ENCODE measurements at regions not wholly inside any gene's neighbourhood (a gene's known extent, or its start where the extent isn't known, plus 50 kb on each side); places are given as distances from the start of the nearest gene placed in this dataset.
A peak's percentile ranks its signal among the peaks of the same experiment; 100 is the strongest.
"Not testable (repeated sequence)": the region's sequence is repeated elsewhere in the genome, so short reads cannot be mapped to it uniquely, and the experiment has no call there.

DNA sequence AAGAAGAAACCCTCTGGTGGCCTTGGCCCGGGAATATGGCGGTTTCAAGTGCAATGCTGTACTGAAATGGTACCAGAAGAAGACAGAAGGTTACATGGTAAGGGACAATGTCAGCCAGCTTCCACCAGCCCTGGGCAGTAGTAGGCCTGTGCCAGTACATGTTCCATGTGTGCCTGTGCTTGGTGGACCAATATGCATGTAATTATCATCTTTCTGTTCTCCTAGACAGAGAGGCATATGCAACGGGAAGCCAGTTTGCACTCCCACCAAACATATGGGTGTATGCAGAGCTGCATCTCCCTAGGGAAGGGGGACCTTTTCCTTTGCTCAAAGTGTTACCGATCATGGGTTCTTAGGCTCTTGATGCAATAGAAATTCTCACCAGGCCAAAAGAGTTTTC, 80.9 kb upstream of the ADORA2B start:
- not testable (repeated sequence) for DNase-seq

DNA sequence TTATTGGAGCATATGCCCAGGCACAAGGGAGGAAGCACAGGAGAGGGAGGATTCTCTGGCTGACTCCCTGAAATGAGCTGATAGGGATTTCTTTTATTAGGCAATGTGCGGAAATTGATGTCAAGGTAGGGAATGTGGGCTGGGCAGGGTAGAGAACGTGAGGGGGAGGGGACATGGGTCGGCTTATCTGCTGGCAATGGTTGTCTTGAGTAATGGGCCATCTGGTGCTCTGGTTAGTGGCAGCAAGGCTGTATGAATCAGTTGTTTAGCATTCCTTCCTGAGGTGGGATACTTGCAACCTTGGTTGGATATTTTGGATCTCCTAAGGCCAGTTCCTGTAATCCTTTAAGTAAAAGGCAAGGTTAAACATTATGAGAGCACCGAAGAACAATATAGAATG, 80.5 kb upstream of the ADORA2B start:
- not testable (repeated sequence) for DNase-seq

DNA sequence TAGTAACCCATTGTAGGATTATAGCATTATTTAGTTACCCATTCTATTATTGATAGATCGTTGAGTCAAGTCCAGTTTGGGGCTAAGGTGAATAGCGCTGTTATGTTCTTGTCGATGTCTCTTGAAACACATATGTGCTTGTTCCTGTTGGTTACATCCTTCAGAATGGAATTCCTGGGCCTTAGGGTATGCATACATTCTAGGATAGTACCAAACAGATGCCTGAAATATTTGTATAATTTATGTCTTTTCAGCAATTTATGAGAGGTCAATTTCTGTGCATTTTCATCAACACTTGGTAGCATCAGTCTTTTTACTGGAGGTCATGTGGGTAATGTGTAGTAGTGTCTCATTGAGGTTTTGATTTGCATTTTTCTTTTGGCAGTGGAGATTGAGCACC, 78.9 kb upstream of the ADORA2B start:
- DNase-seq: not testable (repeated sequence)

DNA sequence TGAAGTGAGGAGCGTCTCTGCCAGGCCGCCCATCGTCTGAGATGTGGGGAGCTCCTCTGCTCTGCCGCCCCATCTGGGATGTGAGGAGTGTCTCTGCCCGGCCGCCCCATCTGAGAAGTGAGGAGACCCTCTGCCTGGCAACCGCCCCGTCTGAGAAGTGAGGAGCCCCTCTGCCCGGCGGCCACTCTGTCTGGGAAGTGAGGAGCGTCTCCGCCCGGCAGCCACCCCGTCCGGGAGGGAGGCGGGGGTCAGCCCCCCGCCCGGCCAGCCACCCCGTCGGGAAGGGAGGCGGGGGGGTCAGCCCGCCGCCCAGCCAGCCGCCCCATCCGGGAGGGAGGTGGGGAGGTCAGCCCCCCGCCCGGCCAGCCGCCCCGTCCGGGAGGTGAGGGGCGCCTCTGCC, 77.6 kb upstream of the ADORA2B start:
- DNase-seq: not testable (repeated sequence)

DNA sequence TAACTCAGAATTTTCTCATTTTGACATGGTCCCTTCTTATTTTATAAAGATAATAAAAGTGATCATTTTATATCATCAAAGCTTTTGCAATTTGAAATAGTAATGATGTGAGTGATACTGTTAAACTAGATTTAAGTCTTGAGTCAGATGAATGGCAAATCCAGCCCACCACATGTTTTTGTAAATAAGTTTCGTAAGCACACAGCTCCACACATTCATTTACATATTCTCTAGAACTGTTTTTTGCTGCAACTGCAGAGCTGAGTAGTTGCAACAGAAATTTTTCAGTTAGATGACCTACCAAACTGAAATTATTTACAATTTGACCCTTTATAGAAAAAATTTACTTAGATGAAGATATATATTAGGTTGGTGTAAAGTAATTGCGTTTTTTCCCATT, 75.1 kb upstream of the ADORA2B start:
- DNase-seq: not testable (repeated sequence)

DNA sequence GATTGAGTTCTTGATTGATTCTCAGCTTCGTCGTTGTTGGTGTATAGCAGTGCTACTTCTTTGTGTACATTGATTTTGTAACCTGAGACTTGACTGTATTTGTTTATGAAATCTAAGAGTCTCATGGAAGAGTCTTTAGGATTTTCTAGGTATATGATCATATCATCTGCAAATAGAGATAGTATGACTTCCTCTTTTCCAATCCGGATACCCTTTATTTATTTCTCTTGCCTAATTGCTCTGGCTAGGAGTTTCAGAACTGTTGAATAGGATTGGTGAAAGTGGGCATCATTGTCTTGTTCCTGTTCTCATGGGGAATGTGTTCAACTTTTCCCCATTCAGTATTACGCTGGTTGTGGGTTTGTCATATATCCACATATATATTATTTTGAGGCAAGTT, 72.3 kb upstream of the ADORA2B start:
- not testable (repeated sequence) for DNase-seq

DNA sequence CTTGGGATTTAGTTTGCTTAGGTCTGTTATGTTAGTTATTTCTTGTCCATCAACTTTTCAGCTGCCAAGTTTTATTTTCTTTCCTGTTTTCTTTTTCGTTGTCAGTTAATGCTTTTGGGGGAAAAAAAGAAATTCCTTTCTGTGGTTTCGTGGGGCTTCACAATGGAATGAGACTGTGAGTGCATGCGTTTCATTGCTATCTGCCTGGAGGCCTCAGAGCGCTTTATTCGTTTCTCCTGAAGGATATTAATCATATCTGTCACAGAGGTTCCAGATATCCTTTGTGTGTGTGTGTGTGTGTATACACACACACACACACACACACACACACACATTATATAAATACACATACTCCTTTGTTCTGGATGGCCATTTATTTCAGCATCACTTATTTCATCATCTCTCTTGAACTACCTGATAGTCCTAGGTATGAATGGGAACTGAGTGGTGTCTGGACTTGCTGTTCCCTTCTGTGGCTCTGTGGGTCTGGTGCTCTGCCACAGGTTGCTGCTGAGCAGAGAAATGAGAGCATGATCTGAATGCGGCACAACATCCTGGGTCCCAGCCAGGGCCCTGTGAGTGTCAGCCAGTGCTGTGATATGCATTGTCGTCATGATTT, 66.9 kb upstream of the ADORA2B start:
- DNase-seq: not testable (repeated sequence)

DNA sequence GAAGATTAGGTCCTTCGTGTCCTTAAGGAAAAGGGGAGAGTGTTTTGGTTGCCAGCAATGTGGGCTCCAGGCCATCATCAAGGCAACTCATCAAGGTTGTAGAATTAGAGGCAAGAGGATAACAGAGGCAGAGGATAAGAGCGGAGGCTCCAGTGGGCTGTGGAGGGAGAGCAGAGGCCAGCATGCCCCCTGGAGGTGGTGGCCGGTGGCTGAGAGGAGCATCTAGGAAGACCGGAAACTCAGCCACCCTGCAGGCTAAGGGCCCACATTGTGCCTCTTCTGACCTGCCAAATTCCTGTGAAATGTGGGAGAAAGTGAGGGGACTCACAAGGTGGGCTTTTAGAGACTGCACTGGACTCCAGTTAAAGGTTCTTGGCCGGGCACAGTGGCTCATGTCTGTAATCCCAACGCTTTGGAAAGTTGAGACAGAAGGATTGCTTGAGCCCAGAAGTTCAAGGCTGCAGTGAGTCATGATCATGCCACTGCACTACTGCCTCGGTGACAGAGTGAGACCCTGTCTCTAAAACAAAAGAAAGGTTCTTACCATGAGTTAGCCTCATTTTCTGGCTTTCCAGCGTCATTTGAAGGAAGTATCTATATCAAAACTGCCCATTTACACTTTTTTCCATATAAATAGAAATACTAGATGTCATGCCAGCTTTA, 62.7 kb upstream of the ADORA2B start:
- no peak for DNase-seq

DNA sequence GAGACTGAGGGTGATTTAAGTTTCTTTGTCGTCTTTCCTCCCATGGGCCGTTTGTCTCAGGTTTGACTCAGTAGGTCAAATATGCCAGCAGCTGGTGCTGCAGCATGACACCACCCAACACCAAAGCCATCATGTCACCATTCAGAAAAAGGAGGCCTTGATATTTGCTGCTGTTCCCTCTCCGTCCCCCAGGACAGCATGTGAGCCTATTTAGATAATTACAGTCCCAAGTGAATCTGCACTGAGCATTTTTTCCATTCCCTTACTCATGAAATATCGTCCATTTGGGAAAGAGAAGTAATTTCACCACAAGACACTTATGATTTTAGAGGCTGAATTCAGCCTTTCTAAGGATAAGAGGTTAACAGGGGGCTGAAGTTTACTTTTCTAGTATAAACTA, 62.2 kb upstream of the ADORA2B start:
- no peak for DNase-seq

DNA sequence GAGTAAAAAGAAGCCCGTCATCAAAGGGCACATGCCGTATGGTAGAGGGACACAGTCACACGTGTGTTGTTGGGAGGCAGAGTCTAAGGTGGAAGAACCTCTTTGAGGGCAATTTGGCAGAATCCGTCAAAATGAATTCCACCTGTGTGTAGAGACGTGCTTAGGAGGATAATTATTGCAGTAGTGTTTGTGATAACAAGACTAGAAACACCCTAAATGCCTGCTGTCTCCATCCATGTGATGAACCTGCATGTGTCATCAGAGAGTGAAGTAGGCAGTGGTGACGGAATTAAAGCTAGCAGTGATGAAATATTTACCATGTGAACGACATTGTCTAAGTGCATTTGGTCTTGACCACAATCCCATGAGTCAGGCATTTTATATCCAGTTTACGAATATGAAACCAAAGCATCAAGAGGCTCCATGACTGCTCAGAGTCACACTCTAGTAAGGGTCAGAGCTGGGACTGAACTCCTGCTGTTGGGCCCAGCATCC, 61.3 kb upstream of the ADORA2B start:
- no peak for DNase-seq

DNA sequence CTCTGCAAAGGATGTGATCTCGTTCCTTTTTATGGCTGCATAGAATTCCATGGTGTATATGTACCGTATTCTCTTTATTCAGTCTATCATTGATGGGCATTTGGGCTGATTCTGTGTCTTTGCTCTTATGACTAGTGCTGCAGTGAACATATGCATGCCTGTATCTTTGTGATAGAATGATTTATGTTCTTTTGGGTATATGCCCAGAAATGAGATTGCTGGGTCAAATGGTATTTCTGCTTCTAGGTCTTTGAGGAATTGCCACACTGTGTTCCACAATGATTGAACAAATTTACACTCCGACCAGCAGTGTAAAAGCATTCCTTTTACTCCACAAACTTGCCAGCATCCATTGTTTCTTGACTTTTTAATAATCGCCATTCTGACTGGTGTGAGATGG, 60.2 kb upstream of the ADORA2B start:
- DNase-seq: no peak

DNA sequence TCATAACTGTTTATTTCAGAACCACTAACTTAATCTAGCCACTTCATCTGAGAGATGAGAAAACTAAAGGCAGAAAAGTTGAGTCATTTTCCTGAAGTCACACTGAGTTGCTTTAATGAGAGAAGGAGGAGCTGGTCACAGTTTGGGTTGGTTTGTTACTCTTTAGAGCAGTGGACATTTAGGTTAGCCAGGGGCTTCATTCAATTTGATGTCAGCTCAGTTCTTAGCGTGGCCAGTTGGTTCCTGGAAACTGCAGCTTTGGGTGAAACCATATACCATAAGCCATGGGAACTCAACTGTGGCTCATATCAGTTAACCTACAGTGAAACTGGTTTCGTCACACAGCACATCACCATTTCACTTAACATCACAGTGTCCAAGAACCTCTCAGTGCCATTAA, 59.2 kb upstream of the ADORA2B start:
- no peak for DNase-seq

DNA sequence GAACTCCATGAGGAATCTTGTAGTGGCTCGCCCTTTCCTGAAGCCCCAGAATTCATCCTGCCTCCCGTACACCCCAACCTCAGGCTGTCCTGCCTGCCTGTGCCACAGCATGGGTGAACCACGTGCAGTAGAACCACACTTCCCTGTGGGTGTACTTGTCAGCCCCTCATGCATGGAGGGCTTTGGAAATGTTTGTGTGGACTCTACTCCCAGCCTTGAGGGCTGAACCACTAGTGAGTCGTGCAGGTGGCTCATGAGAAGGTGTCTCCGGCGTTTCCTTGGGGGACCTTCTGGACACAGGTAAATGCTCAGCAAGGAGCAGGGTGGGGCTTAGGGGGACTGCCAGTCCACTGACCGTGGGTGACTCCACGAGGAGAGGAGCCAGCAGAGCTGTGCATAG, 58.7 kb upstream of the ADORA2B start:
- DNase-seq: no peak

DNA sequence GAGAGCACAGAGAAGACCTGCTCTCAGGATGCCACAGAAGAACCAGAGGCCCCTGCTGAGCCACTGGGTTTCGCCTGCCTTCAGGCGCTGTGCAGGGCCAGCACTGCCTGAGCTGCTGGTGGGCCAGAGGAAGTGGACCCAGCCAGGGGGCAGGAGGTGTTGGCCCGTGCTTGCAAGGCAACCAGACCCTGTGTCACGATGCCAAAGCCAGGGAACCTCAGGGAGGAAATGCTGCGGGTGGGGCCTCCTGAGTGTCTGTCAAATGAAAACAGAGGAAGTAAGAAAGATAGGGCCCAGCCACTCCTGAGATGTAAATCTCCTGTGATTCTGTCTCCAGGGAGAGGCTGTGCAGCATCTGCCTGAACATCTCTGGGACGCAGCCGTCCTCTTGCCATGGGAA, 58.1 kb upstream of the ADORA2B start:
- DNase-seq: peak in 1 of 4 experiments; percentile 2

DNA sequence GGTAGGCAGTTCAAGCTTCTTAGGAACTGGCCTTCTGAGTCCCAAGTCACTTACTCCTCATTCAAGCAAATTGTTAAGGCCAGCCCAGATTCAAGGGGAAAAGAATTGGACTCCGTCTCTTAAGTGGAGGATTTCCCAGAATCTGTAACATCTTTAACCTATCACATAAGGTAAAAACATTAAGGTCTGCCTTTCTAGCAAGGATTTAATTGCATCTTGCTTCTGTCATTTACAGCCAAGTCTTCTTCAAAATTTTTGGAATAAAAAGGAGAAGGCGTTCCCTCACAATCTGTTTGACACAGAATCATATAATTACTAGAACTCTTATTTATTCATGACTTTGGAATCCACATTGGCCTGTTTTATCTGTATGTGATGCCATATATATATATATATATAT, 56.5 kb upstream of the ADORA2B start:
- no peak for DNase-seq

DNA sequence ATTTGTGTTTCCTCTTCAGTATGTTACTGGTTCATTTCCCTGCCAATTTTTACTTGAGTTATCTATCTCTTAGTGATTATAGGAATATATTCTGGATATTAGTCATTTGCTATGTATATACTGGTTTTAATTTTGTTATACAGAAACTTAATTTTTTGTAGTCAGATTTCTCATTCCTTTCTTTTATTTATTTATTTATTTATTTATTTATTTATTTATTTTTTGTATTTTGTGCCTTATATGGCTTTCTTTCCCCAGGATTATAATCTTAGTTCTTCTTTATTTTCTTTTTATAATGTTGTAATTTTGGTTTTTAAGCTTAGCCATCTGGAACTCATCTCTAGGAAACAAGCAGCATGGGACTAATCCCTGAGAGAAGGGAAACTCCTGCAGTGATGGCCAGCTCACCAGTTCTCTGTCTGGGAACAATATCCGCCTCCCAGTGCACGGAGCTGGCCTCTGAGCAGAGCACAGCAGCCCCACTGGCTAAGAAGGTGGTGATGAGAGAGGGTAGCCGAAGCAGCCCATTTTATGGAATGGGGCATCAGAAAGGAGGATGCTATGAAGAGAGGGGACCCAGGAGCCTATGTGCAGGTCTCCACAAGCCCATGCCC, 54.5 kb upstream of the ADORA2B start:
- no peak for DNase-seq

DNA sequence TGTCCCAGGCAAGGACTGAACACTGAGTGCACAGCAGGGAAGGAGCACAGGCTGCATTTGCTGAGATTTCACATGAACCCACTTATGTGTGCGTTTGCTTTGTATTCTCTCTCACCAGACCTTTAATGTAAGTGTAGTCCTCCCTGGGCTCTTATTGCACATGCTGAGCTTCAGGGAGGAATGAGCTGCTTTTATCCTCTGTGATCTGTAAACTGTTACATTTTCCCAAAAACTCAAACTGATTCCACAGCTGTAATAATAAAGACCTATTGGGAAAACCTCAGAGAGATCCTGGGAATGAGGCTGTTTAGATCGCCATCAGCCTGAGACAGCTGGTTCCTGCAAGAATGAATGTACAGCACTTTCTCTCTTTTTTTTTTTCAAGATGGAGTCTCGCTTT, 53.6 kb upstream of the ADORA2B start:
- no peak for DNase-seq

DNA sequence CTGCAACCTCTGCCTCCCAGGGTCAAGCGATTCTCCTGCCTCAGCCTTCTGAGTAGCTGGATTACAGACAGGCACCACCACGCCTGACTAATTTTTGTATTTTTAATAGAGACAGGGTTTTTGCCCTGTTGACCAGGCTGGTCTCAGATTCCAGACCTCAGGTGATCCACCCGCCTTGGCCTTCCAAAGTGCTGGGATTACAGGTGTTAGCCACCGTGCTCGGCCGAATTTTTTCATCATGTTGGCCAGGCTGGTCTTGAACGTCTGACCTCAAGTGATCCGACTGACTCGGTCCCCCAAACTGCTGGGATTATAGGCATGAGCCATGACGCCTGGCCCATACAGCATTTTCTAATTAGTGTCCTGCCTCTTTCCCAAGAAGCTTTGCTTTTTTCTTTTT, 52.7 kb upstream of the ADORA2B start:
- no peak for DNase-seq

DNA sequence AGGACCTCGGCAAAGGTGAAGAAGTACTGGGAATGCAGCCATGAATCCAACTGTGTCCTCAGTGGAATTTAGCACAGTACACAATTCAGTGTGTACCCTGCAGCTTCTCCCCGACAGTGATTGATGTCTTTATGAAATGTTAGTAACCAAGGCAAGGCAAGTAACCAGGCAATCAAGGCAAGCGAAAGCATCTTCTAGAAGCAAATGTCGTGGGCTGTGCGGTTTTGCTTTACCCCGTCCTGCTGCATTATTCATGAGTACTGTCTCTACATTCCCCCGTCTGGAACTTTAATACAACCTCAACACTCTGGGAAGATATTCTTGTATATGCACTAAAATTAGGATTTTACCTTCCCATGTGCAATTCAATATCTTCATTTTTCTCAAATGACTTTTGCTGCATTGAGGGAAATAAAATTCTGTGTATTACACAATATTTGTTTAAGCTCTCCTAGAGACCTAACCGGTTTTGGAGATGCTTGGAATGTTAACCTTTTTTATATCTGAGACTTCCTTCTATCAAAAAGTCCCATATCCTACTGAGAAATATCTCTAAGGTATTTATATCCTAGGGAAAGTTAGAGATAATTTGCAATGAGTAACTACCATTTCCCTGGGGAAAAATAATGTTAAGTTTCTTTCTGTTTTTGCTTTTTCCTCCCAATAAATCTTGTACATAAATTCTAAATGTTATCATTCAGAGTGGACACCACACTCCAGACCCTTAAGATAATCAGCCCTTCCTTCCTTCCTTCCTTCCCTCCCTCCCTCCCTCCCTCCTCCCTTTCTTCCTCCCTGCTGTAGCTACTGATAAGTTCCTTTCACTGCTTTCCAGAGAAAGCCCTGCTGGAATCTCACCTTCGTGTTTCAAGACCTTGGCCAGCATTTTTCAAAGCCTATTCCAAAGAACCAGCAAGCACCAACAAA, 51.9 kb upstream of the ADORA2B start:
- DNase-seq: no peak

DNA sequence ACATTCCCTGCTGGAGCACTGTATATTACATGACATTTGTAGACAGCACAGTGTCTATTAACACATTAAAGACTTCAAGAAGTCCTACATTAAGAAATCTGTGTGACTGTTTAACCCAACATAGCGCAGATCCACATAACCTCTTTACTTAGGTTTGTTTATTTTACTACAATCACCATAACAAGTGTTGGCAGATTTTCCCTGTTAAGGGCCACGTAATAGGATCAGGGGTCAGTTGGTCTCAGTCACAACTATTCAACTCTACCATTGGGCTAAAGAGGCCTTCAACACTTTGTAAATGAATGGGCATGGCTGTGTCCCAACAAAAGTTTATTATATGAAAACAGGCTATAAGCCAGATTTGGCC, 51.3 kb upstream of the ADORA2B start:
- no peak for DNase-seq

DNA sequence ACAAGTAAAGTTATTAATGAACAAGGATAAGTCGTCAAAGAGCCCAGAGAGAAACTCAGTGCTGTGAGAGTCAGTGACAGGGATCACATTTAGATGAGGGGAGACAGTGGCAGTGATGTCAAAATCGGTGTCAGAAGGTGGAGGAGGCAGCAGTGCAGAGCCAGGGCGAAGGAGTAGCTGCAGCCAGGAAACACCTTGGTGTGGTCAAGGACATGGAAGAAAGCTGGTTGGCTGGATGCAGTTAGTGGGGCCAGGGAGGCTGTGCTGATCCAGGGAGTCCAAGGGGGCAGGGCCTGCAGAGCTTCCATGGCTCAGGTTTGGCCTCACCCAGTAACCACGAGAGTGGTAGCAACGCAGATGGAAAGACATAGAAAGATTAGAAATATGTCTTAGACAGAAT, 50.7 kb upstream of the ADORA2B start:
- no peak for DNase-seq

DNA sequence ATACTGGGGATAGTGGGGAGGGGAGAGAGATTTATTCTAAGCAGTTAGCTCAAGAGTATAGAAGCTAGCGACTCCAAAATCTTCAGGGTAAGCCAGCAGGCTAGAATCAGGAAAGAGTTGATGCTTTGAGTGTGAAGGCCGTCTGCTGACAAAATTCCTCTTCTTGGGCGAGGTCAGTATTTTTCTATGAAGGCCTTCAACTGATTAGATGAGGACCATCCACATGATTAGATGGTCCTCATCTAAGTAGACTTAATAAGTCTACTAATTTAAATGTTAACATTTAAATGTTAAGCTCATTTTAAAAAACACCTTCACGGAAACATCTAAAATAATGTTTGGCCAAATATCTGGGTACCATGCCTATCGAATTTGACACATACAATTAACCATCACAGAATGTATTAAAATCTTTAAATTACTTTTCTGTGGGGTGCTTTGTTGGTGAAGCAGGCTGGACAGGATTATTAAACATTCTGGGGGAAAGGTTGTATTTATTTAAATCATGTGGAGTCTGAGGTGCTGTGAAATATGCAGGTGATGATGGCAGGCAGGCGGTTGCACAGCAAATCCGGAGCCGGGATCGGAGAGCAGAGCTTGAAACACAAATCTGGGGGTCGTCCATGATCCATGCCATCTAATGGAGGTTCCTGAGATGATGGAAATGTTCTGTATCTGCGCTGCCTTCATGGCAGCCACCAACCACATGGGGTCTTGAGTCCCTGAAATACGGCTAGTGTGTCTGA, 49.8 kb upstream of the ADORA2B start:
- DNase-seq: no peak

Data from activated naive CD4-positive, alpha-beta T cell (primary cell).